DMS153 treated with DMSO at 0.1 percent for 48 hours (cell line): ENCODE measurements at regions not wholly inside any gene's neighbourhood (a gene's known extent, or its start where the extent isn't known, plus 50 kb on each side); places are given as distances from the start of the nearest gene placed in this dataset.
"Not testable (repeated sequence)": the region's sequence is repeated elsewhere in the genome, so short reads cannot be mapped to it uniquely, and the experiment has no call there.

Experiments used
- DNase-seq: peaks from one replicate; lab custom pipeline; 2025; ENCODE audit not compliant: unreplicated experiment; lab: John Stamatoyannopoulos, UW

DNA sequence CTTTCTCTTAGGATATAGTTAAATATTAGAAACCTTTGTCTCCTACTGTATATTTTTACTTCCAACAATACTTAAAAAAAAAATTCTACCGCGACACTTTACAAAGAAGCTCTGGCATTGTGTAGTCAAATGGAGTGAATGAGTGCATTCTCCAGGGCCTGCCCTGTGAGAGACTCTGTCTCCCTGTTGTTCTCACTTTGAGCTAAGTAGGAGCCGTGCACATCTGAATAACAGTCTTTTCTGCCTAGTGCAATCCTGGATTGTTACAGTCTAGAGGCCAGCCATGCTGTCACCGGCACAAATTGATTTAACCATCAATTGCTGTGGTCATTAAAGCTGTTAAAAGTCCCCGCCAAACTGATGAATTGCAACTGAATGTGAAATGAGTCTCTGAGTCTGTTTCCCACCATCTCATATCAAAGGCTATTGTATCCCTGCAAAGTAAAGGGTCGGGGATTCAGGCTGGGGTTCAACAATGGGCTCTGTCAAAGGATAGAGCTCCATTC lies 156.0 kb downstream of the RFPL4B start:
- no peak for DNase-seq

DNA sequence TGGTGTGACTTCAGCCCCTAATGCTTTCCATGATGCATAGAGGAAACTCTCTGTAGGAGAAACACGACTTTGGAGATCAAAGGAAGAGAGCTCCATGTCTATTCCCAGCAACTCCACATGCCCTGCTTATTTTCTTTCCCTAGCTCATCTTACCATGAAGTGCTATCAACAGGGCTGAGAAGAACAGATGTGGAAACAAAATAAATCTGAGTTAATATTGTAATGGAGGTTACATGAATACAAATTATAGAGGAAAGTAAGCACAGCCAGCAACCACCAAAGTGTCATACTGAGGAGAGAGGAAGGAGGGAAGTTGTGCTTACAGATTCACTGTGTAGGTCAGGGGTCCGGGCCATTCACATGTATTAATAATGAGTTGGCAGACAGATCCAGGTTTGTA lies 157.5 kb downstream of the RFPL4B start:
- no peak for DNase-seq

DNA sequence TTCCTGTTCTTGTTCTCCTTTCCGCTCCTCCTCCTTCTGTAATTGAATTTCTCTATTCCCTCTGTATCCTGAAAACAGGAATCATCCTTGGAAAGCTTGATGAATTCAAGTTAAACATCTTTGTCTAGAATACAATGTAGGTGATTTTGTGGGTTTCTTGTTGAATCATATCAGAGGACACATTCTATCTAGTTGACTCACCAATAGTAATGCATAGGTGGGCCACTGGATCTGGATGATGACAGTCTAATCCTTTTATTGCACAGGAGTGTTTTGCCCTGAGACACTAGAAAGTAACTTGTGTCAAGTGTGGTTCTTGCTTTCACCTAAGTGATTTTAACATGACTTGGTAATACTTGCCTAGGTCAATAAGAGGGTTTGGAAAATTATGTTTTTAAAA lies 164.3 kb downstream of the RFPL4B start:
- no peak for DNase-seq

DNA sequence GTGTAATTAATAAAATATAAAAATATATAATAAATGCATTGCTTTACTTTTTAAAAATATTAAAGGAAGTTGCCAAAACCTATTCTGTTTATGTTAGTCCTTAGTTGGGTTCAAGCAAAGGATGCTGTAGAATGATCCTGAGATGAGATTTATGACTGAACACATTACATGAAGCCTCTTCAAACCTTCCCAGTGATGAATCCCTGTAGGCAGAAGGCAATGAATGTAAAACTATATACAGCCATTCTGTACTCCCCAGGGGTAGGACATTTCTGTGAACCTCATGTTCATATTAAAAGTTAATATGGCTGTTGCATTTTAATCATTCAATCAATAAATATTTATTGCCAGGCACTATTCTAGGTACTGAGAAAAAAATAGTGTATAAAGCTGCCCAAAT lies 166.0 kb downstream of the RFPL4B start:
- no peak for DNase-seq

DNA sequence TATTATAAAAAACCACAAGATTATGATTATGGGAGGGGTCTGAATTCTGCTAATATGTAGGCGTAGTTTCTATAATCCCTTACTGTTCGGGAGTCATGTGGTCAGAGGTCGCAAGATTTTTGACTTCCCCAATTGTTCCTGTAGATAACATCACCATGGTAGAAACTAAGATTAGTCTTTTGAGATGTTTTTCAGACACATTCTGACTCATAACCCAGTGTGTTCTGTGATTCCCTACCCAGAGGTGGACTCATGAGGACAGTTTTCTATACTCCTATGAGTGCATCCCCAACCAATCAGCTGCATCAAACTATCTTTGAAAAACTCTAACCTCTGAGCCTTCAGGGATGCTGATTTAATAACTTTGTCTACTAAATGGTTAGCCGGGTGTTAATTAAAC lies 175.5 kb downstream of the RFPL4B start:
- DNase-seq: no peak

DNA sequence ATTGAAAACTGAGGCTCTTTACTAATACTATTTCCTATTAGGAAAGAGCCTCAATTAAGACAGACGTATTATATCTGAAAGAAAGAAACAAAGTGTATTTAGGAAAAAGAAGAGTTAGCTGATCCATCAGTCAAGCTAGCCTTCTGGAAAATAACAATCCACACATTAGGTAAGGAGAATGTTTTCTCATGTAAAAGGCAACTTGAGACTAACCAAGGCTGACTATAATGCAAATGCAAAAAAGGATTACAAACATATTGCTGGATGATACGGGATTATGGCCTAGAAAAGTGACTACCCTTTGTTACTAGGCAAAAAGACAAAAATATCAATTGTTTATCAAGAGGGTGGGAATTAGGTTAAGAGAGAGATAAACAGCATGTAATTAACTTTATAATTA lies 176.9 kb downstream of the RFPL4B start:
- DNase-seq: no peak

DNA sequence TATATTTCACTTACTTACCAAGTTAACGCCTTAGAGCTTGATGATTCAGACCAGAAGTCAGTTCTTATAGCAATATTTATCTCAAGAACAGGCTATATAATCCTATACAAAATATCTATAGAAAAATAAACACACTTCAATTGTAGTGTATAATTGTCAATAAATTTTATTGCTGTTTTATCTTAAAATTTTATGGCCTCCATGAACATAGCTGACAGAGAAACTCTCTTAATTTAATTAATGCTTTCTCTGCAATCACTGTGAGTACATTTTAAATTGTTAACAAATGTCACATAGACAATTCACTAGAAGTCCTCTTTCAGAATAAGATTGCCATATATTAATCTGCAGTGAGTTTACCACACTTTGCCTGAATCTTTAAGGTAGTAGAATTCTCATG lies 178.6 kb downstream of the RFPL4B start:
- DNase-seq: no peak

DNA sequence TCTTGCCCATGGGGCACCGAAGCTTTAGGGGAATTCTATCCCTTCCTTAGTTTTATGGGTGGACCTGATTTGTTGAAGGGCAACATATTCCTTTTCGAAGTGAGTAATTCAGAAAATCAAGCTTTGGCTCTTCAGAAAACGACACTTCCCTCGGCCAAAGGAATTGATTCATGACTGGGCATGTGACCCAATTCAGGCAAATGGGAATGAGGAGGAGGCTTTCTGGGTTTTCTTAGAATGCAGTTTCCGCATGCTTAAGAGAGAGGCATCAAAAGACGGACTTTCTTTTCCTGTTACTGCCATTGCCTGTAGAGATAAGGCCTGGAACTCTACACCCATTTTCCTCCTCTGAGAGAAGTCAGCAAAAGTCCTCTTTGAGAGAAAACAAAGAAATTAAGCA lies 179.5 kb downstream of the RFPL4B start:
- no peak for DNase-seq

DNA sequence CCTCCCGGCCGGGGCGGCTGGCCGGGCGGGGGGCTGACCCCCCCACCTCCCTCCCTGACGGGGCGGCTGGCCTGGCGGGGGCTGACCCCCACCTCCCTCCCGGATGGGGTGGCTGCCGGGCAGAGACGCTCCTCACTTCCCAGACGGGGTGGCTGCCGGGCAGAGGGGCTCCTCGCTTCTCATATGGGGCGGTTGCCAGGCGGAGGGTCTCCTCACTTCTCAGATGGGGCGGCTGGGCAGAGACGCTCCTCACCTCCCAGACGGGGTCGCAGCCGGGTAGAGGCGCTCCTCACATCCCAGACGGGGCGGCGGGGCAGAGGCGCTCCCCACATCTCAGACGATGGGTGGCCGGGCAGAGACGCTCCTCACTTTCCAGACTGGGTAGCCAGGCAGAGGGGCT lies 181.2 kb downstream of the RFPL4B start:
- DNase-seq: not testable (repeated sequence)

DNA sequence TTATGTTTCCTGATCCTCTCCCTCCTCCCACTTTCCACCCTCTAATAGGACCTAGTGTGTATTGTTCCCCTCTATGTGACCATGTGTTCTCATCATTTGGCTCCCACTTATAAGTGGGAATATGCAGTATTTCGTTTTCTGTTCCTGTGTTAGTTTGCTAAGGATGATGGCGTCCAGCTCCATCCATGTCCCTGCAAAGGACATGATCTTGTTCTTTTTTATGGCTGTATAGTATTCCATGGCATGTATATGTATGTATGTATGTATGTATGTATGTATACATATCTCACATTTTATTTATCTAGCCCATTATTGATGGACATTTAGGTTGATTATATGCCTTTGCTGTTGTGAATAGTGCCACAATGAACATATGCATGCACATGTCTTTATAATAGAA lies 188.7 kb downstream of the RFPL4B start:
- no peak for DNase-seq

DNA sequence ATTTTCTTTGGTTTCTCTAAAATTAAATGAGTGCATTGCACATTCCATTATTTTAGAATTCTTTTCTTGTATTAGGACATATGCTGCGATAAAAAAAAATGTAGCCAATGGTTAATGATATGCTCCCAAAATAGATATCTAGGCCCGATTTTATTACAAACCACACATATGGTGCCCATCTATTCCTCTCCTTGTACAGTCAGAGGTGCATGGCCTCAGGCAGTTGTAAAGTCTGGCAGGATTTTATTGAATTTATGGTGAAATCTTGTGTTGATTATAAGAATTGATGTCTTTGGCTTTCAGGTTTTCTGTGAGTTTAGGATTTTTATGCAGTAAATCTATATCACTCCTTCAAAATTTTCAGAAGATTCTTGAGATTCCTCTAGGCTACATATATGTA lies 192.2 kb downstream of the RFPL4B start:
- DNase-seq: no peak

DNA sequence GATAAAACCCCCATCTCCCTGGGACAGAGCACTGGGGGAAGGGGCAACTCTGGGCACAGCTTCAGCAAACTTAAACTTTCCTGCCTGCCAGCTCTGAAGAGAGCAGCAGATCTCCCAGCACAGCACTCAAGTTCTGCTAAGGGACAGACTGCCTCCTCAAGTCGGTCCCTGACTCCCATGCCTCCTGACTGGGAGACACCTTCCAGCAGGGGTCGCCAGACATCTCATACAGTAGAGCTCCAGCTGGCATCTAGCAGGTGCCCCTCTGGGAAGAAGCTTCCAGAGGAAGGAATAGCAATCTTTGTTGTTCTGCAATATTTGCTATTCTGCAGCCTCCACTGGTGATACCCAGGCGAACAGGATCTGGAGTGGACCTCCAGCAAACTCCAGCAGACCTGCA lies 194.7 kb downstream of the RFPL4B start:
- not testable (repeated sequence) for DNase-seq

DNA sequence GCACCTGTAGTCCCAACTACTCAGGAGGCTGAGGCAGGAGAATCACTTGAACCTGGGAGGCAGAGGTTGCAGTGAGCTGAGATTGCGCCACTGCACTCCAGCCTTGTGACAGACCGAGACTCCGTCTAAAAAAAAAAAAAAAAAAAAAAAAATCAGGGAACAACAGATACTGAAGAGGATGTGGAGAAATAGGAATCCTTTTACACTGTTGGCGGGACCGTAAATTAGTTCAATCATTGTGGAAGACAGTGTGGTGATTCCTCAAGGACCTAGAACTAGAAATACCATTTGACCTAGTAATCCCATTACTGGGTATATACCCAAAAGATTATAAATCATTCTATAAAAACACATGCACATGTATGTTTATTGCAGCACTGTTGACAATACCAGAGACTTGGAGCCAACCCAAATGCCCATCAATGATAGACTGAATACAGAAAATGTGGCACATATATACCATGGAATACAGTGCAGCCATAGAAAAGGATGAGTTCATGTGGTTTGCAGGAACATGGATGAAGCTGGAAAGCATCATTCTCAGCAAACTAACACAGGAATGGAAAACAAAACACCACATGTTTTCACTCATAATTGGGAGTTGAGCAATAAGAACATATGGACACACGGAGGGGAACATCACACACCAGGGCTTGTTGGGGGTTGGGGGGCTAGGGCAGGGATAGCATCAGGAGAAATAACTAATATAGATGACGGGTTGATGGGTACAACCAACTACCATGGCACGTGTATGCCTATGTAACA lies 200.4 kb downstream of the RFPL4B start:
- DNase-seq: not testable (repeated sequence)

DNA sequence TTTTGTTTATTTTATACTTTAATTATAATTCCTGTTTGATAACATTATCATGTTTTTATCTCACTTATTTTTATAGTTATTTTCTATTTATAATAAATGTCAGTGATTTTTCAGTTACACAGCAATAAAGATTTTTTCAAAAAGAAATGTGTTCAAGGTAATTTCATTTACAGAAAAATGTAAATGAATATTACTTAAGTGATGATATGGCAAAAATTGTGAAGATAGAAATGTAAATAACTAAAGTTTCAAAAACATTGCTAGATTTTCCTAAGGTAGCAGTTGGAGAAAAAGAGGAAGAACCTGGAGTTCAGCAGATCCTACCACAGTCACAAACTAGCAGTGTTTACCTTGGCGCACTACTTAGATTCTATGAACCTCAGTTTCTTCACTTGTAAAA lies 202.6 kb downstream of the RFPL4B start:
- no peak for DNase-seq

DNA sequence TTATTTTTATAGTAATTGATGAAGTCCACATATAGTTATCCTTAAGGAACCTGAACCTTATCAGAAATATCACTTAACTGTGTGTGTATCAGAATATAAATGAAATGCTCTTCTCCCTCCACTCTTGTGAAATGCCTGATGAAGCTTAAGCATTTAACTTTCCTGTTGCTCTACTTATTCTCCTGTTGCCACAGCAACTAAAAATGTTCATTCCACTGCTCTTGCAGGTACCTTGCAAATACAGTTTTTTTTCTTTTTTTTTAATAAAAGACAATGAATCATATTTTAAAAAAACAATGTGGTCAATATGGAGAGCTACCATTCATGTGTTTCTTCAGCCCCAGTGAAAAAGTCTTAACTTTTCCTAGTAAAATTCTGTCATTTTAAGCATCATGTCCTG lies 210.3 kb downstream of the RFPL4B start:
- no peak for DNase-seq

DNA sequence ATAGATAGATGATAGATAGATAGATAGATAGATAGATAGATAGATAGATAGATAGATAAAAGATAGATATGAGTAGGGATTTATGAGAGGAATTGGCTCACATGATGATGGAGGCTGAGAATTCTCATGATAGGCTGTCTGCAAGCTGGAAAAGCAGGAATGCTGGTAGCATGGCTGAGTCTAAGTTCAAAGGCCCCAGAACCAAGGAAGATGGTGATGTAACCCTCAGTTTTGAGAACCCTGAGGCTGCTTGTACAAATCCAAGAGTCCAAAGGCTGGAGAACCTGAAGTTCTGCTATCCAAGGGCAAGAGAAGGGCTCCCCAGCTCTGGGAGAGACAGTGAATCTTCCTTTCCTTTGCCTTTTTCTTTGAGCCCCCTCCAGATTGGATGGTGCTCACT lies 210.8 kb downstream of the RFPL4B start:
- no peak for DNase-seq

DNA sequence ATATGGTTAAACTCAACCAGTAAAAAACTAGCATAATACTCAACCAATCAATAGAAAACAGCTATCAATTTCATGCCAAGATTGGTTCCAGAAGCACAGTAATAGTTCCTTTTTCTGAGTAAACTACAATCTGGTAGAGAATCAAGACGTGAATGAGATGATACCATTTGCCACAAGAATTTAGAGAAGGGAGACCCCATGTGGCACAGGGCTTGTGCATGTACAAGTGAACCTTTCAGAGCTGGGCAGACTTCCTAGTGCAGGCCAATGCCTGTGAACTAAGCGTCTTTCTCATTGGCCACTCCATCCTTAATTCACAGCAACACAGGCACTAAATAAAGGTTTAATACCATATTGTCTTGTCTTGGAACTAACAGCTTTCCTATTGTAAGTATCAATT lies 213.5 kb downstream of the RFPL4B start:
- no peak for DNase-seq

DNA sequence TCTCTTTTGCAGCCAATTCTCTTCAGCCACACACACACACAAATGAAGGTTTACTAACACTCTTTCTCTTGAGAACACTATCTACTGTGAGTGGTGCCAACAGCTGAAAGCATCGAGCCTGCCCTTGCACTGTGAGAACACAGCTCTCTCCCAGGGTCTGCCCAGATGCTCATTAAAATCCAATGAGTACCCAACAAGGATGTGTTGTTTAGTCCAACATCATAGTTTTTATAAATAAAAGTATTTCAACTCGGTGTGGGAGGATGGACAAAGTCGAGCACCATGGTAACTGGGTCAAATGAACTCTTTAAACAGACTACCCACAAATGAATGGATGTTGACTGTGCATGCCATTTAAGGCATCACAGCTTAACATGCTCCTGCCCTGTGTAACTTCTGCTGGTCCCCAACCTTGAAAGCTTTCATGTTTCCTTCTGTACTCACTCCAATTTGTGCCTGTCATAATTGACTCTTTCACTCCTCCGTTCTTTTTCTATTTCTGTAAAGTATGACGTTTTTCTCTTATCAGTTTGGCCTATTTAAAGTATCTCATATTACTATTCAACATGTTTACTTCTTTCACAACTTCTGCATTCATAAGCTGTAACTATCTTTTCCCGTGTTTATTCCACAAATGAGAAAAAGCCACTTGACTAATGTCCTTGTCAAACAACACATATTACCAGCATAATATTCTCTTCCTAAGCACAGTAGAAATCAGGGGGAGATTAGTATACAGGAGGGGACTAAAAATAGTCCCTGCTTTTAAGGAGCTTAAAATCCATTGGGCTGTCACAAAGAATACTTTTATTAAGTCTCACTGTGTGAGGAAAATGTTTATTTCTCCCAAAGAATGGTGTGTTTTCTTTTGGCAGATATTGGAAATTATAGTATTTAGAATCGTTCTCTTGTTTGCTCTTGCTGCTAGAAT lies 215.4 kb downstream of the RFPL4B start:
- no peak for DNase-seq

DNA sequence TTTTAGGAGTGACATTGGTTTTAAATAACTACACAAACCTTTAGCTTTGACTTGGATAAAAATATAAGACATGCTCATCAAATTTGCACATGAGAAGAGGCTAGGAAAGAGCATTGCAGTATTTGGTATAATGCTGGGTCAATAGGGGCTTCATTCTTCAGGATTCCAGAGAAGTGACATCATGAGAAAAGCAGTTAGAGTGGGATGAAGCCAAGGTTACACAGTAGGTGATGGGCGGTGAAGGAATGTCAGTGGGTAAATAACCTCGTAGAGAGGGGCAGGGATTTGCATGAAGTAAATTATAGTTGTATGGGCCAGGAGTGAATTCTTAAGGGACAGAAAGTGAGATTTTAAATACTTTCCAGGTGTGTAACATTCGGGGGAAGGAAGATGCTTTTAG lies 216.2 kb downstream of the RFPL4B start:
- no peak for DNase-seq

DNA sequence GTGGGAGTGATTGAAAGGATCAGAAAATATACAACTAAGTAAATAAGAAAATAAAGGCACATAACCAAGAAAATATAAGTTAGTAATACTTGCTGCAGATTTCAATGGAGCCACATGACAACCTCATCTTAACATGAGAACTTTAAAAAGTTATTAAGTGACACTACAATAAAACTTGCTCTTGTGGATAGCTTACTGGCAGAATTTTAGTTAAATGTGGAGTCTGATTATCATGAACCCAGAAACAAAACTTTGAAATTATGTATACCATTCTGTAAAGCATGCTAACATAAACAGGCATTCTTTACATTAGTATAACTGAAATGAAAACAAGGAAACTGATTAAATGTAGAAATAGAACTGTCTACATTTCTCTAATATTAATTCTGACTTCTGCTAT lies 220.9 kb downstream of the RFPL4B start:
- no peak for DNase-seq

DNA sequence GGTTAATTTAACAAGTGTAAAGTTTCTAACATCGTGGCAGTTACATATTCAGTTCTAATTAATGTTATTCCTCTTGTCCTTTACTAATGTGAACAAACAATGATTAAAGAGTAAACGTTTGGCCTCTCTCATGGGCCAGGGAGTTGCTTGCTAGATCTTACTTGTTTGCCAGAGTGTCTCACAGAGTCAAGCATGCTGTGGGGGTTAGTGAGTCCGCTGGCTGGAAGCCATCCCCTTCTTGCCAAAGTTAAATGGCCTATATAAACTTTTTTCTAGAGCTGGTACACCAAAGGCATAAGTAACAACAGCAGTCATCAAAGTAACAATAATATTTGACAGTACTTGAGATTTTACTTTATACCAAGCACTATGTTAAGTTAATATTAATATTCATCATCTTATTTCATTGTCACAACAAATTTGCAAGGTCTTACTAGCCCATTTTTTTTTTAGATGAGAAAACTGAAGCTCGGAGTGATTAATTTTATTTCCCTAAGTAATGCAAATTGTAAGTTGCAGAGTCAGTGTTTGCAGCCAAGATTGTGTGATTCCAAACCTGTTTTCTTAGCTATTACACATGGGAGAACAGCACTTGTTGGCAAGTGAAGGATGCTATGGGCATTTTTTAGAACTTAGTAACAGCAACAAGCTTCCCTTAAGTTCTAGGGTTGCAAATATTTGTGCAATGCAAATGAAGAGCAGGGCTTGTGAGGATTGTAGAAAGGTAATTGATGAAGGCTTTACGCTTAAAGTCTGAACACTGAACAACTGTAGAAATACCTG lies 224.5 kb downstream of the RFPL4B start:
- no peak for DNase-seq
